Caki2 (cell line): ENCODE measurements at regions not wholly inside any gene's neighbourhood (a gene's known extent, or its start where the extent isn't known, plus 50 kb on each side); places are given as distances from the start of the nearest gene placed in this dataset.

Experiments used
- DNase-seq: peaks from one replicate; pipeline ENCODE4 v3.0.0-alpha.2; 2015; ENCODE audit warnings: low read depth
- in situ Hi-C: cut with HindIII; loops from 2 replicates; pipeline ENCODE4 v1.10.0; 2016; ENCODE audit warnings: low sequenced_read_pairs, low pct_unique_long_range_greater_than_20kb, mixed read lengths

- in situ Hi-C loops = no loop called here
- no peak for DNase-seq
Measured at GRCh38 chr7:110148054-110148453, 942.9 kb upstream of the LRRN3 start.

GRCh38 chr7:110153222-110153621 lies 937.7 kb upstream of the LRRN3 start:
- in situ Hi-C loops = no loop called here
- DNase-seq = no peak

- no peak for DNase-seq
- in situ Hi-C loops = no loop called here
Measured at GRCh38 chr7:110156511-110156910, 934.4 kb upstream of the LRRN3 start.

DNA sequence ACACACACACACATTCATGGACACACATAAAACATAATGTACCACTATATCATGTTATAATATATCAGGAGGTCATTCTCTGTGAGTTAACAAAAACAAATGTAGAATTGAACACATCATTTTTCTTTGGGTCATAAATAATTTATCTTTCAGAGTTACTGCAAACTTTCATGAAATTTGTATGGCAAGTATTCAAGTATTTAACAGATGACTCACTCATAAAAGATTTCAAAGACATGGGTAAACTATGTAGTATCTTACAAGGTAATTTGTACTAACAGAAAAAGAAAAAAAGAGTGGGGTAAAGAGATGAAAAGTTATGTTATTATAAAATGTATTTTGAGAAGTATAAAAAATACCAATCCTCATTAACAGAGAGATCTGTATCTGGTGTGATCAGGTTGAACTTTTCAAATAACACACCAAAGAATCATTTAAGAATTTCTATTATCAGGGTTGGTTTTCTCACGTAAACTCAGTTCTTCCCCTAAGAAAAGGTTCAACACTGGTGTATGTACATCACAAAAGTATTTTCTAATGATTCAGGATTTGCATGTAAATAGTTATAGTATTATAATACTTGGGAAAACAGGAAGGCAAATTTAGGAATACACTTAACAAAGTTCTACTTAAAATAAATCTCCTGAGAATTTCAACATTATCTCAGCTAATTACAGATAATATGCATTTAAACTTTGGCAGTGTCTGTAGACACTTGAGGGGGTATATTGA lies 933.1 kb upstream of the LRRN3 start:
- no peak for DNase-seq
- in situ Hi-C loops = no loop called here

DNA sequence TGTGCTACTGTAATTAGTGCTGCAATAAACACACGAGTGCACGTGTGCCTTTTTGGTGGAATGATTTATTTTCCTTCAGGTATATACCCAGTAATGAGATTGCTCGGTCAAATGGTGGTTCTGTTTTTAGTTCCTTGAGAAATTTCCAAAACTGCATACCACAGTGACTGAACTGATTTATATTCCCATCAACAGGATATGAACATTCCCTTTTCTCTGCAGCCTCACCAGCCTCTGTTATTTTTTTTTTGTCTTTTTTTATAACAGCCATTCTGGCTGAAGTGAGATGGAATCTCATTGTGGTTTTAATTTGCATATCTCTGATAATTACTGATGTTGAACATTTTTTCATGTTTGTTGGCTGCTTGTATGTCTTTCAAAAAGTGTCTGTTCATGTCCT lies 922.9 kb upstream of the LRRN3 start:
- no peak for DNase-seq
- in situ Hi-C loops = no loop called here

DNA sequence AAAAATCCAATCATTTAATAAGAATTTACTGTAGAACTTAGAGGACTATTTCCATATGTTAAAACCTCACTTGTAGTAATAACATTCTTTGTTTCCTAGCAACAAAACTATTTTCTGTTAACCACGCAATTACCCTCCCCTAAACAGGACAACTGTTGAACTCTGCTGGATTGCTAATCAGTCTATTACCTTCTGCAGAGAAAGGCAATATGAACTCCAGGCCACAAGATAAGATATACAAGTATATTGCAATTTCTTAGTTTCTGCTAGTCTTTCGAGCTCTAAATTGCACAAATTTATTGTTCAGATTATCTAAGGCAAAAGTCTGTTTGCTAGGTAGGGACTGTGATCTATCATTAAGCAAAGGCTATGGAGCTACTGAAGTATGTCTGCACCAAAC lies 920.1 kb upstream of the LRRN3 start:
- in situ Hi-C loops = no loop called here
- no peak for DNase-seq

DNA sequence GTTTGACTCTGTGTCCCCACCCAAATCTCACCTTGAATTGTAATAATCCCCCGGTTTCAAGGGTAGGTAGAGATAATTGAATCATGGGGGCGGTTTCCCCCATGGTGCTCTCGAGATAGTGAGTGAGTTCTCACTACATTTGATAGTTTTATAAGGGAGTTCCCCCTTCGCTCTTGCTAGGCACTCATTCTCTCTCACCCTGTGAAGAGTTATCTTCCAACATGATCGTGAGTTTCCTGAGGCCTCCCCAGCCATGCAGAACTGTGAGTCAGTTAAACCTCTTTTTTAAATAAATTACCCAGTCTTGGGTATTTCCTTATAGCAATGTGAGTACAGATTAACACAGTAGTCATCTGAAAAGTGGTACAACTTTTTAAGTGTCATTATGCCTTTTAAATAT lies 913.5 kb upstream of the LRRN3 start:
- in situ Hi-C loops = no loop called here
- DNase-seq = no peak

DNA sequence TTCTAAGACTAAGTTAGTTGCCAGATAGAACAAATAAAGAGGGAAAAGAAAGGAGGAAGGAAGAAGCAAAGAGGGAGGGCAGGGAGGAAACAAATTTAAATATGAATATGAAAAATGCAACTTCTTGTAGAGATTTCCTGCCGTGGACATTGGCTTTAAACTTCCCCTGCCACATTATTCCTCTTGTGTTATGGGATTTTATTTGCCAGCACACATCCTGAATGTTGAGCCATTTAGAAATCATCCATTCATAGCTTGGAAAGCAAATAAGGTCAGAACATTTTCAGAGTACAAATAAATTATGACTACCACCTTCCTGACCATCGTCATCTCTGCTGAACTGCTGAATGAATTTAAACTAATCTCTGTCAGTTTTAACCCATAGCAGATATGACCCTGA lies 911.9 kb upstream of the LRRN3 start:
- DNase-seq = no peak
- in situ Hi-C loops = no loop called here

- no peak for DNase-seq
- in situ Hi-C loops = no loop called here
Measured at GRCh38 chr7:110181768-110182167, 909.2 kb upstream of the LRRN3 start.

GRCh38 chr7:110186334-110186733 lies 904.6 kb upstream of the LRRN3 start:
- no peak for DNase-seq
- in situ Hi-C loops = no loop called here

- in situ Hi-C loops = no loop called here
Measured at GRCh38 chr7:110187877-110188554, 902.9 kb upstream of the LRRN3 start.

GRCh38 chr7:110204527-110204926 lies 886.4 kb upstream of the LRRN3 start:
- in situ Hi-C loops = no loop called here
- DNase-seq = no peak

More at GRCh38 chr7:110187877-110188554, 902.9 kb upstream of the LRRN3 start:
- DNase-seq = no peak

- in situ Hi-C loops = no loop called here
- no peak for DNase-seq
Measured at GRCh38 chr7:110205899-110206298, 885.0 kb upstream of the LRRN3 start.

- in situ Hi-C loops = no loop called here
- DNase-seq = no peak
Measured at GRCh38 chr7:110209884-110210283, 881.0 kb upstream of the LRRN3 start.

- in situ Hi-C loops = no loop called here
- DNase-seq = no peak
Measured at GRCh38 chr7:110210941-110211608, 879.9 kb upstream of the LRRN3 start.

DNA sequence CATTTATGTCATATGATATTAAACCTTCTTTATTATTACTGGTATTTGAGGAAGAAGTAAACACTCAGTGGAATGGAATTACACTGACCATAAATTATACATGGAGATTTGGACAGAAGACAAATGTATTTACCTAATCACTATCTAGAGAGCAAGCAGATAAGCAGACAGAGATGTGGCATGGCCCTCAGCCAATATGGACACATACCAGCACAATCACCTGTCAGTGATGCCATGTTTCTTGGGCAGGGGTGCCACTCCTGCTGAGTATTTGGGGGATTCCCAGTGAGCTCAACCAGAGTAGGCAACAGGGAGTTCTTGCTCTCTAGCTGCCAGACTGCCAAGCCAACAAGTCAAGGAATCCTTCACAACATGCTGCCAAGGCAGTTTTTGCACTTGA lies 866.3 kb upstream of the LRRN3 start:
- peak; percentile 50 for DNase-seq
- in situ Hi-C loops = no loop called here

DNA sequence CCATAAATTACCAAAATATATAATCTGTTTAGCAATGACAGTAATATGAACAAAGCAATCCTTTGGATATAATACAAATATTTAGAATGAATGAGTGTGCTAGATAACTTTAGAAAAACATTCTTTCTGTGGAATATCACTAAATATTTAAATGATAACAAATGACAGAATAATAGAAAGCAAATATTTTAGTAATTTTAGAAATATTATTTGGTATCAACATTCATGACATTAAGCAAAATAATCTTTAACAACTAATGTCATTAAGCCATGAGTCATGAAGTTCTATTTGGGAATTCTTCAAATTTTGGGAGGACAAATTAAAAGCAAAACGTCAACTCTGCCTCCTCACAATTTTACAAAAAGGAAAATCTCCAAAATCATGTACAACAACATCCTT lies 844.8 kb upstream of the LRRN3 start:
- in situ Hi-C loops = no loop called here
- no peak for DNase-seq

DNA sequence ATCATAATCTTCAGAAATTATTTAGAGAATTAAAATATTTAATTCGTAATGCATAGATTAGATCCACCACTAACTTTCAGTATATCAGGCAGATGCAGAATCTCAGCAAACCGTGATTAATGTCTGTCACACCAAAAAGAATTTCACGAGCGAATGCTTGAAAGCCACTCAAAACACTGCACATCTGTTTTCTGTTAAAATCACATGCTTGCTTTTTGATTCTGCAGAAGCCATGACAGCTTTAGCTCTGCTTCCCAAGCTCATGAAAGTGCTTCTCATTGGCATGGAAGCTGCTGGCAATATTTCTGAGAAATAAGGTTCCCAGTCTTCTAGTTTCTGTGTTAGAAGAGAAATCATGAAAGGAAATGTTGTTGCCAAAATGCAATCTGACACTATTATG lies 837.8 kb upstream of the LRRN3 start:
- DNase-seq = no peak
- in situ Hi-C loops = no loop called here

GRCh38 chr7:110257673-110258072 lies 833.3 kb upstream of the LRRN3 start:
- DNase-seq = no peak
- in situ Hi-C loops = no loop called here

DNA sequence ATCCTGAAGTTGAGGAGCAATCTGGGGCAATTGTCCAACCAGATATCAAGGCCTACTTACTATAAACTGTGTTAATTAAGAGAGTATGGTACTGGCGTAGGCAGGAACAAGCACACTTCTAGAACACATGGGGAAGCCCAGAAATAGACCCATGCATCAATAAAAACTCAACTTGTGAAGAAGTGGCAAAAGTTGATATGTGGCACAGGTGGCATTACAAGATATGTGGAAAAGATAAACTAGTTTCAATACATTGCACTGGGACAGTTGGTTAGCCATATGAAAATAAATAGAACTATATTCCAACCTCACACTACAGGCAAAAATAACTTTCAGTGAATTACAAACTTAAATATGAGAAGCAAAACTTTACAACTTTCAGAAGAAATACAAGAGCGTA lies 828.7 kb upstream of the LRRN3 start:
- no peak for DNase-seq
- in situ Hi-C loops = no loop called here
